PC-9 (cell line): ENCODE measurements at regions not wholly inside any gene's neighbourhood (a gene's known extent, or its start where the extent isn't known, plus 50 kb on each side); places are given as distances from the start of the nearest gene placed in this dataset.

ENCODE experiments used
- BruUV-seq: library from RNA; stranded (reverse); fragments of 400-500 nt; replicated peaks from 2 replicates; lab custom pipeline; 2021; lab: Mats Ljungman, UMichigan
- CTCF ChIA-PET: fragments of 300-600 bp; sonication (Branson Sonifier 250); formaldehyde crosslinking; loops from one replicate; lab custom pipeline; 2022; ENCODE audit warnings: antibody characterized with exemption; lab: Charles Lee
- POLR2A ChIA-PET: fragments of 300-600 bp; sonication (Branson Sonifier 250); formaldehyde crosslinking; loops from one replicate; lab custom pipeline; 2022; ENCODE audit warnings: antibody characterized with exemption; ENCODE audit not compliant: unreplicated experiment; lab: Charles Lee
- DNase-seq, 2 experiments: peaks; one replicate each; pipeline versions ENCODE4 v3.0.0 to v3.0.0-alpha.2; 2015 to 2022; ENCODE audit warnings: mixed read lengths in 1 of 2
- H2AFZ ChIP-seq: fragments of 200-600 bp; sonication (generic); 2 replicates; pipeline ENCODE4 v1.8.1; 2017; ENCODE audit warnings: antibody characterized with exemption
- H3F3A ChIP-seq: fragments of 200-600 bp; sonication (generic); 2 replicates; pipeline ENCODE4 v1.8.1; 2017; ENCODE audit warnings: antibody characterized with exemption, mild to moderate bottlenecking, low read depth; ENCODE audit not compliant: insufficient read depth
- H3K27ac ChIP-seq: fragments of 200-600 bp; sonication (generic); 2 replicates; pipeline ENCODE4 v1.6.1; 2016; ENCODE audit warnings: mixed run types
- H3K27me3 ChIP-seq: fragments of 200-600 bp; sonication (generic); 2 replicates; pipeline ENCODE4 v1.6.1; 2016; ENCODE audit warnings: low read depth, mixed run types; ENCODE audit not compliant: insufficient read depth
- H3K36me3 ChIP-seq: fragments of 200-600 bp; sonication (generic); 2 replicates; pipeline ENCODE4 v1.6.1; 2016; ENCODE audit warnings: low read depth, mixed run types
- H3K4me1 ChIP-seq: fragments of 200-600 bp; sonication (generic); replicated peaks from 2 replicates; pipeline ENCODE4 v1.6.1; 2016; ENCODE audit warnings: mixed run types; ENCODE audit not compliant: insufficient read depth
- H3K4me2 ChIP-seq: fragments of 200-600 bp; sonication (generic); 2 replicates; pipeline ENCODE4 v1.6.1; 2017; ENCODE audit warnings: mixed run types
- H3K4me3 ChIP-seq: fragments of 200-600 bp; sonication (generic); 2 replicates; pipeline ENCODE4 v1.6.1; 2016; ENCODE audit warnings: mixed run types
- H3K79me2 ChIP-seq: fragments of 200-600 bp; sonication (generic); 2 replicates; pipeline ENCODE4 v1.6.1; 2017; ENCODE audit warnings: low read depth, mixed run types
- H3K9me2 ChIP-seq: fragments of 200-600 bp; sonication (generic); 2 replicates; pipeline ENCODE4 v1.8.1; 2017; ENCODE audit warnings: mild to moderate bottlenecking; ENCODE audit not compliant: insufficient read depth
- H3K9me3 ChIP-seq: fragments of 200-600 bp; sonication (generic); 2 replicates; pipeline ENCODE4 v1.8.1; 2016; ENCODE audit warnings: low read depth; ENCODE audit not compliant: insufficient read depth
- H4K20me1 ChIP-seq: fragments of 200-600 bp; sonication (generic); 2 replicates; pipeline ENCODE4 v1.8.1; 2017; ENCODE audit not compliant: insufficient read depth
- EZH2 ChIP-seq: fragments of 200-600 bp; sonication (generic); IDR thresholded peaks from 2 replicates; pipeline ENCODE4 v1.8.0; 2017; ENCODE audit warnings: antibody characterized with exemption, low read depth
- intact Hi-C: fragments of 100-400 bp; cut with micrococcal nuclease; formaldehyde crosslinking; loops from one replicate; pipeline ENCODE4 v1.10.0; 2022; ENCODE audit not compliant: unreplicated experiment
- TF ChIP-seq, protein P1 (sequence below): fragments of 200-600 bp; sonication (generic); conservative IDR thresholded peaks from 2 replicates; pipeline ENCODE4 v1.6.1; 2017; ENCODE audit warnings: mixed run types, antibody characterized with exemption, mild to moderate bottlenecking, moderate library complexity

DNA sequence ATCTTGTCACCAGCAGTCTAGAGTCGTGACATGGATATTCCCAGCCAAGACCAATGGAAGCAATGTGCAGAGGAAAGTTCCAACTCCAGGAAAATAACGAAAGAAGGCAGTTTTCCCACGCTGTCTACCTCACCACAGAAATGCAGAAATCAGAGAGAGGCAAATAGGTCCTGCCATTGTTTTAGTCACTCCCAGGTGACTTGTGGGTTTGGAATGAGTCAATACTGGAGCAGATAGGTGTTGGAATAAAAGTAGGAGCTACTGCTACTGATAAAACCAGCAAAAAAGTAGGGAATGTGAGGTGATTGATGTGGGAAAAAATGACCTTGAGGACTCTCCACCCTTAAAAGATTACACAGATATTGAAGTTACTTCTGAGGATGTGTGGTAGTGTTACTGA is 72.8 kb upstream of the RAI2 start:
- TF ChIP-seq EZH2 = no peak
- TF ChIP-seq, protein P1, sequence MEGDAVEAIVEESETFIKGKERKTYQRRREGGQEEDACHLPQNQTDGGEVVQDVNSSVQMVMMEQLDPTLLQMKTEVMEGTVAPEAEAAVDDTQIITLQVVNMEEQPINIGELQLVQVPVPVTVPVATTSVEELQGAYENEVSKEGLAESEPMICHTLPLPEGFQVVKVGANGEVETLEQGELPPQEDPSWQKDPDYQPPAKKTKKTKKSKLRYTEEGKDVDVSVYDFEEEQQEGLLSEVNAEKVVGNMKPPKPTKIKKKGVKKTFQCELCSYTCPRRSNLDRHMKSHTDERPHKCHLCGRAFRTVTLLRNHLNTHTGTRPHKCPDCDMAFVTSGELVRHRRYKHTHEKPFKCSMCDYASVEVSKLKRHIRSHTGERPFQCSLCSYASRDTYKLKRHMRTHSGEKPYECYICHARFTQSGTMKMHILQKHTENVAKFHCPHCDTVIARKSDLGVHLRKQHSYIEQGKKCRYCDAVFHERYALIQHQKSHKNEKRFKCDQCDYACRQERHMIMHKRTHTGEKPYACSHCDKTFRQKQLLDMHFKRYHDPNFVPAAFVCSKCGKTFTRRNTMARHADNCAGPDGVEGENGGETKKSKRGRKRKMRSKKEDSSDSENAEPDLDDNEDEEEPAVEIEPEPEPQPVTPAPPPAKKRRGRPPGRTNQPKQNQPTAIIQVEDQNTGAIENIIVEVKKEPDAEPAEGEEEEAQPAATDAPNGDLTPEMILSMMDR = no peak
- H3K4me2 ChIP-seq = no peak overlapping the region
- intact Hi-C loops = no loop called here
- H3K27ac ChIP-seq = no peak overlapping the region
- H4K20me1 ChIP-seq = no peaks in the 10 kb centered on the region
- POLR2A ChIA-PET = no interaction called here
- H3F3A ChIP-seq = no peaks in the 10 kb centered on the region
- DNase-seq = peak in 1 of 2 experiments; percentile 55
- H3K4me3 ChIP-seq = no peak overlapping the region
- H2AFZ ChIP-seq = no peak overlapping the region
- H3K9me3 ChIP-seq = no peaks in the 10 kb centered on the region
- H3K4me1 ChIP-seq = no peaks in the 10 kb centered on the region
- no TSS peak for BruUV-seq
- CTCF ChIA-PET = no interaction called here
- H3K9me2 ChIP-seq = no peaks in the 10 kb centered on the region
- no peaks in the 10 kb centered on the region for H3K79me2 ChIP-seq
- H3K36me3 ChIP-seq = no peaks in the 10 kb centered on the region
- H3K27me3 ChIP-seq = no peaks in the 10 kb centered on the region; the same call in none of the 2 replicates

DNA sequence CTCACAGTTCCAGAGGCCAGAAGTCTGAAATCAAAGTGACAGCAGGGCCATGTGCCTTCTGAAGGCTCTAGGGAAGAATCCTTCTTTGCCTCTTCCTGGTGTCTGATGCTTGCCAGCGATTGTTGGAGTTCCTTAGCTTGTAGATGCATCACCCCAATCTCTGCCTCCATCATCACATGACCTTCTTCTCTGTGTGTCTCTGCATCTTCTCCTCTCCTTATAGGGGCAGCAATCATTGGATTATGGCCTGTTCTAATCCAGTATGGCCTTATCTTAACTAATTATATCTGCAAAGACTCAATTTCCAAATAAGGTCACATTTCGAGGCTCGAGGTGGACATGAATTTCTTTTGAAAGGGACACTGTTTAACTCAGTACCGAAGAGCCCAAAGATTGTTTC is 71.7 kb upstream of the RAI2 start:
- Histone ChIP-seq H3K9me2 (no peaks in the 10 kb centered on the region), H3K79me2 (no peaks in the 10 kb centered on the region), H3K4me3 (no peak overlapping the region), H3K4me2 (no peak overlapping the region), H3K4me1 (no peaks in the 10 kb centered on the region), H3K9me3 (no peaks in the 10 kb centered on the region), H4K20me1 (no peaks in the 10 kb centered on the region), H3K27ac (no peak overlapping the region), H3K27me3 (no peaks in the 10 kb centered on the region; the same call in none of the 2 replicates), H3F3A (no peaks in the 10 kb centered on the region), H2AFZ (no peak overlapping the region), H3K36me3 (no peaks in the 10 kb centered on the region)
- no peak for DNase-seq
- TF ChIP-seq, protein P1 = no peak
- no TSS peak for BruUV-seq
- ChIA-PET POLR2A (no interaction called here), CTCF (no interaction called here)
- intact Hi-C loops = no loop called here

DNA sequence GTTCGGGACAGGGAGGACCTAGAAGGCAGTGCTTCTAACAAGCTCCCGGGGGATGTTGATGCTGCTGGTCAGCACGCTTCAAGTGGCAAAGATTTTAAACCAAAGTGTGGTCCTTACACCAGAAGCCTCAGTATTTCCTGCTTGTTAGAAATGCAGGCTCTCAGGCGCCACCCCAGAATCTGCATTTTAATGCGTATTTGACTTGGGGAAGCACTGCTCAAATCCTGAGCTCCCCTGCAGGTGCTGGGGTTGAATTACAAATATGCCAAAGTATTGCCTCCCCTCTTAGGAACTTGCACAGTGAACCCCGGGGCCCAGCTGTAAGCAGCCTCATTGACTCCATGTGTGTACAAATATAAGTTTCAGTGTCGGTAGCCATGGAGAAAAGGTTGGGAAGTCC is 70.8 kb upstream of the RAI2 start:
- no peak for TF ChIP-seq EZH2
- TF ChIP-seq, protein P1 = no peak
- H3K9me2 ChIP-seq = no peaks in the 10 kb centered on the region
- CTCF ChIA-PET = no interaction called here
- POLR2A ChIA-PET = no interaction called here
- no peaks in the 10 kb centered on the region for H3K9me3 ChIP-seq
- BruUV-seq = no TSS peak
- no peak overlapping the region for H3K4me3 ChIP-seq
- intact Hi-C loops = no loop called here
- H3K27ac ChIP-seq = no peak overlapping the region
- H4K20me1 ChIP-seq = no peaks in the 10 kb centered on the region
- no peak for DNase-seq
- H3K79me2 ChIP-seq = no peaks in the 10 kb centered on the region
- no peak overlapping the region for H3K4me2 ChIP-seq
- no peak overlapping the region for H2AFZ ChIP-seq
- no peaks in the 10 kb centered on the region for H3K4me1 ChIP-seq
- H3K36me3 ChIP-seq = no peaks in the 10 kb centered on the region
- no peaks in the 10 kb centered on the region for H3F3A ChIP-seq
- H3K27me3 ChIP-seq = no peaks in the 10 kb centered on the region; the same call in none of the 2 replicates
